ENCODE measurements at regions not wholly inside any gene's neighbourhood (a gene's known extent, or its start where the extent isn't known, plus 50 kb on each side); places are given as distances from the start of the nearest gene placed in this dataset.

DNA sequence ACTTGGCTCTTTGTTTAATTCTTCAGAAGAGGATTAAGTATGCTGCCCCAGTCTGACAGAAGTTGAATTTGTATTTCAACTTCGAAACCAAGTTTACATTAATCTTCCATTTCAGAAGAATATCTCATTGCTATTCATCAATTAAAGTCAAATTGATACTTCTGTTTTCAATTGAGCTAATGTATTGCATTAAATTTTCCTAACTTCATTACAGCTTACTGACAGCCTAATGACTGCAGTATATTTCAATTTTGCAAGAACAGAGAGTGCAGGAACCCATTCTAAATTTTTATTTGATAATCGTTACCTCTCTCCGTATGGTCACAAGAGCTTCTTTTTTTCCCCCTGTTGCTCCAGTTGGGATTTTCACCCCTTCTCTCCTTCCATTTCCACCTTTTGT is 218.0 kb downstream of the CALCRL start:
- no peak overlapping the region for H2AFZ ChIP-seq (ENCODE audit: control insufficient read depth, low read length)
- H4K20me1 ChIP-seq (ENCODE audit: control insufficient read depth, extremely low read depth, insufficient read depth, low read length), result no peaks in the 10 kb centered on the region
- no peak overlapping the region for H3K9ac ChIP-seq (ENCODE audit: control insufficient read depth, extremely low read depth, insufficient read depth, low read length)
- no peaks in the 10 kb centered on the region for H3K9me1 ChIP-seq (ENCODE audit: control insufficient read depth, extremely low read depth, insufficient read depth, low read length)
- H3K4me2 ChIP-seq (ENCODE audit: control insufficient read depth, extremely low read depth, insufficient read depth, low read depth, low read length), result no peak overlapping the region
- no peaks in the 10 kb centered on the region for H3K4me1 ChIP-seq (ENCODE audit: control insufficient read depth, extremely low read depth, insufficient read depth, low read length)
- FAIRE-seq, result no peak
- no peaks in the 10 kb centered on the region for H3K36me3 ChIP-seq (ENCODE audit: control insufficient read depth in 2 of 2, extremely low read depth in 1 of 2, insufficient read depth in 2 of 2, low read length in 2 of 2)
- dilution Hi-C loops (cut with MboI; ENCODE audit: extremely low pct_ligation_motif_present, low sequenced_read_pairs), result no loop called here
- H3K9me3 ChIP-seq (ENCODE audit: control insufficient read depth, low read depth, low read length), result no peaks in the 10 kb centered on the region
- no peaks in the 10 kb centered on the region for H3K79me2 ChIP-seq (ENCODE audit: control insufficient read depth, insufficient read depth, low read length)
- H3K27ac ChIP-seq (ENCODE audit: control insufficient read depth, insufficient read depth, low read length), result no peak overlapping the region
- no peaks in the 10 kb centered on the region for H3K27me3 ChIP-seq (ENCODE audit: control insufficient read depth, extremely low read depth, insufficient read depth, low read length)
- no peak for DNase-seq (ENCODE audit: low read depth, low spot score)
- no peak for TF ChIP-seq EZH2 (IDR thresholded peaks at IDR 0.05; ENCODE audit: low read length)
- TF ChIP-seq, protein P1, sequence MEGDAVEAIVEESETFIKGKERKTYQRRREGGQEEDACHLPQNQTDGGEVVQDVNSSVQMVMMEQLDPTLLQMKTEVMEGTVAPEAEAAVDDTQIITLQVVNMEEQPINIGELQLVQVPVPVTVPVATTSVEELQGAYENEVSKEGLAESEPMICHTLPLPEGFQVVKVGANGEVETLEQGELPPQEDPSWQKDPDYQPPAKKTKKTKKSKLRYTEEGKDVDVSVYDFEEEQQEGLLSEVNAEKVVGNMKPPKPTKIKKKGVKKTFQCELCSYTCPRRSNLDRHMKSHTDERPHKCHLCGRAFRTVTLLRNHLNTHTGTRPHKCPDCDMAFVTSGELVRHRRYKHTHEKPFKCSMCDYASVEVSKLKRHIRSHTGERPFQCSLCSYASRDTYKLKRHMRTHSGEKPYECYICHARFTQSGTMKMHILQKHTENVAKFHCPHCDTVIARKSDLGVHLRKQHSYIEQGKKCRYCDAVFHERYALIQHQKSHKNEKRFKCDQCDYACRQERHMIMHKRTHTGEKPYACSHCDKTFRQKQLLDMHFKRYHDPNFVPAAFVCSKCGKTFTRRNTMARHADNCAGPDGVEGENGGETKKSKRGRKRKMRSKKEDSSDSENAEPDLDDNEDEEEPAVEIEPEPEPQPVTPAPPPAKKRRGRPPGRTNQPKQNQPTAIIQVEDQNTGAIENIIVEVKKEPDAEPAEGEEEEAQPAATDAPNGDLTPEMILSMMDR (optimal IDR thresholded peaks at IDR 0.05 in 1 of 3, IDR thresholded peaks at IDR 0.05 in 1 of 3, conservative IDR thresholded peaks at IDR 0.05 in 1 of 3; ENCODE audit: extremely low read depth in 1 of 3, insufficient read depth in 2 of 3, low read length in 3 of 3), result no peak
- no peak overlapping the region for H3K4me3 ChIP-seq (ENCODE audit: control insufficient read depth in 2 of 3, extremely low read depth in 1 of 3, insufficient read depth in 2 of 3, low read depth in 1 of 3, low read length in 3 of 3)

DNA sequence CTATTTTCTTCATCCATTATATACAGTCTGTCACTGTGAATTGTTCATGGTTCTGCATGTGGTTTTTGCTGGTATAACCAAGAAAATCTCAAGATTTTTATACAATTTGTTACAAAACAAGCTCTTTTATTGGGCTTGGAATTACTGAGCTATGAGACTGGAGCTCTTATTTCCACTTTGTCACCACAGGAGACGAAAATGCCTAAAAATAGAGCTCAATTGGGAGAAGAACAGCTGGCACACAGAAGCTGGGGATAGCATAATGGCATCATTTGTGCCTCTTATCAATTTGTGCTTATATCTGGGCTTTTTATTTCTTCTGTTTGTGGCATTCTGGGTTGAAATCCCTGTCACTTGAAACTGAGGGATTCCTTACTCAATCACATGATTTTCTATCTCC is 219.1 kb downstream of the CALCRL start:
- no peak overlapping the region for H3K27ac ChIP-seq (ENCODE audit: control insufficient read depth, insufficient read depth, low read length)
- no peaks in the 10 kb centered on the region for H3K9me1 ChIP-seq (ENCODE audit: control insufficient read depth, extremely low read depth, insufficient read depth, low read length)
- H3K4me3 ChIP-seq (ENCODE audit: control insufficient read depth in 2 of 3, extremely low read depth in 1 of 3, insufficient read depth in 2 of 3, low read depth in 1 of 3, low read length in 3 of 3), result no peak overlapping the region
- H3K79me2 ChIP-seq (ENCODE audit: control insufficient read depth, insufficient read depth, low read length), result no peaks in the 10 kb centered on the region
- no peaks in the 10 kb centered on the region for H3K4me1 ChIP-seq (ENCODE audit: control insufficient read depth, extremely low read depth, insufficient read depth, low read length)
- DNase-seq (ENCODE audit: low read depth, low spot score) (no peak), FAIRE-seq (no peak)
- H3K9ac ChIP-seq (ENCODE audit: control insufficient read depth, extremely low read depth, insufficient read depth, low read length), result no peak overlapping the region
- H3K4me2 ChIP-seq (ENCODE audit: control insufficient read depth, extremely low read depth, insufficient read depth, low read depth, low read length), result no peak overlapping the region
- H4K20me1 ChIP-seq (ENCODE audit: control insufficient read depth, extremely low read depth, insufficient read depth, low read length), result no peaks in the 10 kb centered on the region
- no peaks in the 10 kb centered on the region for H3K36me3 ChIP-seq (ENCODE audit: control insufficient read depth in 2 of 2, extremely low read depth in 1 of 2, insufficient read depth in 2 of 2, low read length in 2 of 2)
- TF ChIP-seq EZH2 (IDR thresholded peaks at IDR 0.05; ENCODE audit: low read length), result no peak
- TF ChIP-seq, protein P1 (optimal IDR thresholded peaks at IDR 0.05 in 1 of 3, IDR thresholded peaks at IDR 0.05 in 1 of 3, conservative IDR thresholded peaks at IDR 0.05 in 1 of 3; ENCODE audit: extremely low read depth in 1 of 3, insufficient read depth in 2 of 3, low read length in 3 of 3), result no peak
- no peaks in the 10 kb centered on the region for H3K9me3 ChIP-seq (ENCODE audit: control insufficient read depth, low read depth, low read length)
- no peaks in the 10 kb centered on the region for H3K27me3 ChIP-seq (ENCODE audit: control insufficient read depth, extremely low read depth, insufficient read depth, low read length)
- dilution Hi-C loops (cut with MboI; ENCODE audit: extremely low pct_ligation_motif_present, low sequenced_read_pairs), result no loop called here
- H2AFZ ChIP-seq (ENCODE audit: control insufficient read depth, low read length), result no peak overlapping the region

All from keratinocyte (primary cell).